ENCODE measurements at regions not wholly inside any gene's neighbourhood (a gene's known extent, or its start where the extent isn't known, plus 50 kb on each side); places are given as distances from the start of the nearest gene placed in this dataset.

- no TSS peak for BruUV-seq (replicated peaks)
- Histone ChIP-seq H3K9me3 (ENCODE audit: insufficient read depth, low read depth) (no peaks in the 10 kb centered on the region), H3K4me3 (no peak overlapping the region), H2AFZ (no peak overlapping the region), H3K27ac (no peak overlapping the region), H3K4me1 (replicated peaks; ENCODE audit: insufficient read depth) (no peaks in the 10 kb centered on the region), H3K9me2 (ENCODE audit: insufficient read depth) (no peaks in the 10 kb centered on the region), H3K27me3 (ENCODE audit: insufficient read depth, low read depth) (no peaks in the 10 kb centered on the region), H3K36me3 (ENCODE audit: low read depth) (no peaks in the 10 kb centered on the region), H3F3A (ENCODE audit: insufficient read depth, low read depth) (no peaks in the 10 kb centered on the region), H3K79me2 (ENCODE audit: low read depth) (no peaks in the 10 kb centered on the region), H3K4me2 (no peak overlapping the region), H4K20me1 (ENCODE audit: insufficient read depth) (no peaks in the 10 kb centered on the region)
- TF ChIP-seq EZH2 (IDR thresholded peaks at IDR 0.05; ENCODE audit: low read depth) (no peak), CTCF (conservative IDR thresholded peaks at IDR 0.05) (no peak)
- intact Hi-C loops (cut with micrococcal nuclease; ENCODE audit: unreplicated experiment): no loop called here
- ChIA-PET POLR2A (ENCODE audit: unreplicated experiment) (no interaction called here), CTCF (no interaction called here)
- DNase-seq: no peak
These were observed 285.9 kb upstream of the EMCN start for GRCh38 chr4:100803751-100804150.

GRCh38 chr4:100799761-100800539 is 282.1 kb upstream of the EMCN start:
- no peaks in the 10 kb centered on the region for H3K27me3 ChIP-seq (ENCODE audit: insufficient read depth, low read depth)
- BruUV-seq (replicated peaks): no TSS peak
- ChIA-PET POLR2A (ENCODE audit: unreplicated experiment) (no interaction called here), CTCF (no interaction called here)
- H3K9me3 ChIP-seq (ENCODE audit: insufficient read depth, low read depth): no peaks in the 10 kb centered on the region
- H4K20me1 ChIP-seq (ENCODE audit: insufficient read depth): no peaks in the 10 kb centered on the region
- no peak overlapping the region for H3K4me2 ChIP-seq
- H3K4me1 ChIP-seq (replicated peaks; ENCODE audit: insufficient read depth): no peaks in the 10 kb centered on the region
- no peaks in the 10 kb centered on the region for H3K9me2 ChIP-seq (ENCODE audit: insufficient read depth)
- H3K36me3 ChIP-seq (ENCODE audit: low read depth): no peaks in the 10 kb centered on the region
- no peak overlapping the region for H2AFZ ChIP-seq
- no peak for DNase-seq
- intact Hi-C loops (cut with micrococcal nuclease; ENCODE audit: unreplicated experiment): no loop called here
- no peak overlapping the region for H3K27ac ChIP-seq
- no peaks in the 10 kb centered on the region for H3F3A ChIP-seq (ENCODE audit: insufficient read depth, low read depth)
- TF ChIP-seq EZH2 (IDR thresholded peaks at IDR 0.05; ENCODE audit: low read depth): no peak
- no peak for TF ChIP-seq CTCF (conservative IDR thresholded peaks at IDR 0.05)
- H3K79me2 ChIP-seq (ENCODE audit: low read depth): no peaks in the 10 kb centered on the region
- no peak overlapping the region for H3K4me3 ChIP-seq

- no TSS peak for BruUV-seq (replicated peaks)
- H2AFZ ChIP-seq: no peak overlapping the region
- intact Hi-C loops (cut with micrococcal nuclease; ENCODE audit: unreplicated experiment): no loop called here
- H3K27ac ChIP-seq: no peak overlapping the region
- H3F3A ChIP-seq (ENCODE audit: insufficient read depth, low read depth): no peaks in the 10 kb centered on the region
- no peak for TF ChIP-seq CTCF (conservative IDR thresholded peaks at IDR 0.05)
- no peak for TF ChIP-seq EZH2 (IDR thresholded peaks at IDR 0.05; ENCODE audit: low read depth)
- H3K27me3 ChIP-seq (ENCODE audit: insufficient read depth, low read depth): no peaks in the 10 kb centered on the region
- ChIA-PET POLR2A (ENCODE audit: unreplicated experiment) (no interaction called here), CTCF (no interaction called here)
- no peaks in the 10 kb centered on the region for H3K9me3 ChIP-seq (ENCODE audit: insufficient read depth, low read depth)
- no peaks in the 10 kb centered on the region for H3K36me3 ChIP-seq (ENCODE audit: low read depth)
- H3K79me2 ChIP-seq (ENCODE audit: low read depth): no peaks in the 10 kb centered on the region
- no peak overlapping the region for H3K4me3 ChIP-seq
- H3K4me1 ChIP-seq (replicated peaks; ENCODE audit: insufficient read depth): no peaks in the 10 kb centered on the region
- H4K20me1 ChIP-seq (ENCODE audit: insufficient read depth): no peaks in the 10 kb centered on the region
- no peak overlapping the region for H3K4me2 ChIP-seq
- no peak for DNase-seq
- H3K9me2 ChIP-seq (ENCODE audit: insufficient read depth): no peaks in the 10 kb centered on the region
These were observed 280.0 kb upstream of the EMCN start for GRCh38 chr4:100797791-100798190.
